Type B pancreatic cell (in vitro differentiated cells): ENCODE measurements at regions not wholly inside any gene's neighbourhood (a gene's known extent, or its start where the extent isn't known, plus 50 kb on each side); places are given as distances from the start of the nearest gene placed in this dataset.

Experiments
- DNase-seq: peaks from one replicate; pipeline ENCODE4 v3.0.0; 2021; ENCODE audit warnings: mixed read lengths; ENCODE audit not compliant: unreplicated experiment; ENCODE audit errors: extremely low spot score
- H3K27ac Mint-ChIP-seq: 2 replicates; pipeline ENCODE4 v1.8.0; 2021; ENCODE audit warnings: mild to moderate bottlenecking, mixed read lengths
- H3K27me3 Mint-ChIP-seq: 2 replicates; pipeline ENCODE4 v1.8.0; 2021; ENCODE audit warnings: mixed read lengths
- H3K36me3 Mint-ChIP-seq: 2 replicates; pipeline ENCODE4 v1.8.0; 2021; ENCODE audit warnings: mixed read lengths
- H3K4me1 Mint-ChIP-seq: one replicate; pipeline ENCODE4 v1.8.0; 2021; ENCODE audit warnings: mixed read lengths; ENCODE audit not compliant: unreplicated experiment
- H3K4me3 Mint-ChIP-seq: 2 replicates; pipeline ENCODE4 v1.8.0; 2021; ENCODE audit warnings: mild to moderate bottlenecking, mixed read lengths
- H3K9me3 Mint-ChIP-seq: 2 replicates; pipeline ENCODE4 v1.8.0; 2021; ENCODE audit warnings: mixed read lengths
- CTCF ChIP-seq: fragments of 200-600 bp; sonication (generic); conservative IDR thresholded peaks from 2 replicates; pipeline ENCODE4 v1.5.0; 2021; ENCODE audit warnings: antibody characterized with exemption, mild to moderate bottlenecking

- DNase-seq: no peak
- TF ChIP-seq CTCF: no peak
- Mint-ChIP-seq H3K9me3 (peaks cover 5% of the 10 kb centered on the region), H3K4me1 (peaks cover 6% of the 10 kb centered on the region), H3K36me3 (no peaks in the 10 kb centered on the region), H3K27ac (no peak overlapping the region), H3K27me3 (peaks cover 9% of the 10 kb centered on the region), H3K4me3 (no peak overlapping the region)
These were observed 198.8 kb upstream of the OPRM1 start for GRCh38 chr6:153840039-153840850.

DNA sequence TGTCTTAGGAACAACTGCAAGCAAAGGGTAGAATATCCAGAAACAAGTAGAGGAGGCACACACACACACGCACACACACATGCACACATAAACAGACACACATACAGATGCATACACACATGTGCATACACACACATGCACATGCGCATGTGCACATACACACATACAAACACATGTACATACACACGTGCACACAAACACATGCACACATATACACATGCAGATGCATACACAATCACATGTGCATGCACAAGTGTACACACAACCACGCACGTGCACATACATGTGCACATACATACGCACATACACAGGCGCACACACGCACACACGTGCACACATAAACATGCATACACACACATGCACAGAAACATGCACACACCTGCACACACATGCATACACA lies 206.5 kb upstream of the OPRM1 start:
- H3K27ac Mint-ChIP-seq: no peak overlapping the region
- H3K9me3 Mint-ChIP-seq: peaks cover 5% of the 10 kb centered on the region
- DNase-seq: no peak
- H3K36me3 Mint-ChIP-seq: no peaks in the 10 kb centered on the region
- H3K4me1 Mint-ChIP-seq: no peaks in the 10 kb centered on the region
- H3K4me3 Mint-ChIP-seq: no peak overlapping the region
- TF ChIP-seq CTCF: no peak
- H3K27me3 Mint-ChIP-seq: peaks cover 17% of the 10 kb centered on the region

- no peaks in the 10 kb centered on the region for H3K9me3 Mint-ChIP-seq
- no peak for TF ChIP-seq CTCF
- peaks cover 18% of the 10 kb centered on the region for H3K27me3 Mint-ChIP-seq
- H3K4me1 Mint-ChIP-seq: no peaks in the 10 kb centered on the region
- no peak overlapping the region for H3K4me3 Mint-ChIP-seq
- no peak for DNase-seq
- no peak overlapping the region for H3K27ac Mint-ChIP-seq
- H3K36me3 Mint-ChIP-seq: no peaks in the 10 kb centered on the region
These were observed 207.5 kb upstream of the OPRM1 start for GRCh38 chr6:153831350-153832078.

DNA sequence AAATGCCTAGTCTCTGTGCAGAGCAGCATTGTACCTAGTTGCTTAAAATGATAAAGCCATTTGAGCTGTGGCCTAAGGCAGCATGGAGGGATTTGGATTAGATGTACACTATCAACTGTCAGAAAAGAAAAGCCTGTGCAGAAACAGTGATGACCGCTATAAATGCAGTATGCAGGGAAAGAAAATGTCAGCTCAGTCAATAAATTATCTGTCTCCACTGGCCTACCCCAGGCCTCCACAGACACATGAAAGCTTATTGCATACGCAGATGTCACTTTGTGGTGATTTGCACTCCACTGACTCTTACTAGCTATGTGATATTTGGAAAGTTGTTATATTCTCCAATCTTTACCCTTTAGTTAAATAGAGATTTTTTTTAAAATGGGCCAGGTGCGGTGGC lies 221.9 kb upstream of the OPRM1 start:
- Mint-ChIP-seq H3K9me3 (peaks cover 13% of the 10 kb centered on the region), H3K27me3 (peaks cover 62% of the 10 kb centered on the region), H3K4me3 (no peak overlapping the region), H3K4me1 (no peaks in the 10 kb centered on the region), H3K36me3 (no peaks in the 10 kb centered on the region), H3K27ac (no peak overlapping the region)
- no peak for DNase-seq
- TF ChIP-seq CTCF: no peak

DNA sequence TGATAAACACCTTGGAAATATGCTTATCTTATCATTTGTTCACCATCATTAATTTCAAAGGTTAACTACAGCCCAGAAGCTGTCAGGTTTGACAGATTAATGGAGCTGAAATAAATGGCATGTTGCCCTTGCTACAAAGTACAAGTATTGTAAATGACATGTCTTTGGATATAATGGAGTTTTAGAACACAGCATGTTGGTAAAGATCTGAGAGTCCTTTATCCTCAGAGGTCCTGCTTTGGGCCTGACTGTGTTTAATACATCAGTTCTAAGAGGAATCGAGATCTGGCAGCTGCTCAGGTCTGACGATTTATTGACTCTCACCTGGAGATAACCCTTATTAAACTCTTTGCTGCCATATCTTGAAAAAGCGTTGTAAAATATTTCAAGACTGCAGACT lies 222.7 kb upstream of the OPRM1 start:
- H3K4me1 Mint-ChIP-seq: no peaks in the 10 kb centered on the region
- no peak for DNase-seq
- H3K27me3 Mint-ChIP-seq: peaks cover 60% of the 10 kb centered on the region
- H3K27ac Mint-ChIP-seq: no peak overlapping the region
- no peak overlapping the region for H3K4me3 Mint-ChIP-seq
- TF ChIP-seq CTCF: no peak
- H3K9me3 Mint-ChIP-seq: peaks cover 13% of the 10 kb centered on the region
- H3K36me3 Mint-ChIP-seq: no peaks in the 10 kb centered on the region
